ENCODE measurements at regions not wholly inside any gene's neighbourhood (a gene's known extent, or its start where the extent isn't known, plus 50 kb on each side); places are given as distances from the start of the nearest gene placed in this dataset.

DNA sequence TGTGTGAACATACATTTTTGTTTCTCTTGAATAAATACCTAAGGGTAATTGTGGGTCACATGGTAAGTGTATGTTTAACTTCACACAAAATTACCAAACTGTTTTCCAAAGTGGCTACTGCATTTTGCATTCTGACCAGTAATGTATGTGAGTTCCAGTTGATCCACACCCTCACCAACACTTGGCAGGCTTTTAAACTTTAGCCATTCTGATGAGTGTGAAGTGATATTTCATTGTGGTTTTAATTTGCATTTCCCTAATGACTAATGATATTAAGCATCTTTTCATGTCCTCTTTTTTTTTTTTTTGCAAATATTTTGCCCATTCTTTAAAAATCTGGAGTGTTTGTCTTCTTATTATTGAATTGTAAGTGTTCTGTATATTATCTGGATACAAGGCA is 53.5 kb upstream of the MAST4 start:
- H3K23ac ChIP-seq (ENCODE audit: insufficient read length) = no peak overlapping the region
- CTCF ChIA-PET (ENCODE audit: partially characterized antibody) = interaction anchor here (0.6 kb wide), 1 partner anchor 82 kb away, joined by 3 read pairs; no protein-coding TSS in a partner anchor
- TF ChIP-seq TEAD4 (IDR thresholded peaks at IDR 0.05; ENCODE audit: low read depth, low read length) = no peak
- TF ChIP-seq, protein P1, sequence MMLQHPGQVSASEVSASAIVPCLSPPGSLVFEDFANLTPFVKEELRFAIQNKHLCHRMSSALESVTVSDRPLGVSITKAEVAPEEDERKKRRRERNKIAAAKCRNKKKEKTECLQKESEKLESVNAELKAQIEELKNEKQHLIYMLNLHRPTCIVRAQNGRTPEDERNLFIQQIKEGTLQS (IDR thresholded peaks at IDR 0.05; ENCODE audit: insufficient read depth, low read depth, low read length) = no peak
- TF ChIP-seq SP1 (IDR thresholded peaks at IDR 0.05; ENCODE audit: low read depth, low read length) = no peak
- TF ChIP-seq SRF (IDR thresholded peaks at IDR 0.05; ENCODE audit: low read depth, low read length) = no peak
- TF ChIP-seq CTBP2 (IDR thresholded peaks at IDR 0.05; ENCODE audit: borderline replicate concordance, insufficient read depth, insufficient read length, low read length) = no peak
- no peak for TF ChIP-seq KDM5A (IDR thresholded peaks at IDR 0.05; ENCODE audit: low read length)
- TF ChIP-seq ASH2L (IDR thresholded peaks at IDR 0.05; ENCODE audit: low read length) = no peak
- TF ChIP-seq CEBPB (IDR thresholded peaks at IDR 0.05; ENCODE audit: low read depth, low read length) = no peak
- no peak for TF ChIP-seq RNF2 (IDR thresholded peaks at IDR 0.05; ENCODE audit: borderline replicate concordance, low read depth, low read length, missing control alignments, poor library complexity, severe bottlenecking)
- no peak for TF ChIP-seq EZH2 (IDR thresholded peaks at IDR 0.05; ENCODE audit: low read depth, low read length, severe bottlenecking)
- no peak for TF ChIP-seq KDM4A (IDR thresholded peaks at IDR 0.05; ENCODE audit: low read depth, low read length, severe bottlenecking)
- TF ChIP-seq NANOG (IDR thresholded peaks at IDR 0.05; ENCODE audit: insufficient read depth, low read depth, low read length, poor library complexity, severe bottlenecking) = no peak
- TF ChIP-seq SP2 (IDR thresholded peaks at IDR 0.05; ENCODE audit: low read length) = no peak
- TF ChIP-seq JUND (IDR thresholded peaks at IDR 0.05; ENCODE audit: low read length) = no peak
- no peak for TF ChIP-seq RAD21 (IDR thresholded peaks at IDR 0.05 in 1 of 2, conservative IDR thresholded peaks at IDR 0.05 in 1 of 2; ENCODE audit: low read depth in 2 of 2, low read length in 2 of 2)

More for the DNA sequence above, 53.5 kb upstream of the MAST4 start:
- no peaks in the 10 kb centered on the region for H3K27me3 ChIP-seq (replicated peaks in 1 of 4; ENCODE audit: control insufficient read depth in 3 of 4, extremely low read depth in 1 of 4, insufficient read depth in 3 of 4, low read length in 3 of 4)
- H3K4ac ChIP-seq (replicated peaks; ENCODE audit: insufficient read length, low read depth, low read length) = no peak overlapping the region
- H4K20me1 ChIP-seq (replicated peaks in 1 of 2; ENCODE audit: control insufficient read depth in 1 of 2, insufficient read depth in 2 of 2, low read length in 2 of 2) = no peaks in the 10 kb centered on the region
- H3K18ac ChIP-seq (ENCODE audit: extremely low read depth, low read length) = no peak overlapping the region
- no peaks in the 10 kb centered on the region for H3K79me1 ChIP-seq (ENCODE audit: low read depth, low read length)
- H3K79me2 ChIP-seq (ENCODE audit: control insufficient read depth in 1 of 2, insufficient read depth in 2 of 2, low read length in 2 of 2) = no peaks in the 10 kb centered on the region
- H2AK5ac ChIP-seq (ENCODE audit: low read depth, low read length) = no peak overlapping the region
- H3K9ac ChIP-seq (replicated peaks in 1 of 4; ENCODE audit: extremely low read depth in 1 of 4, low read depth in 3 of 4, low read length in 3 of 4) = no peak overlapping the region
- no peaks in the 10 kb centered on the region for H3K36me3 ChIP-seq (ENCODE audit: control insufficient read depth in 2 of 4, insufficient read depth in 4 of 4, low read length in 3 of 4)
- no peak overlapping the region for H2BK120ac ChIP-seq (replicated peaks; ENCODE audit: low read depth, low read length)
- no peak overlapping the region for H2BK20ac ChIP-seq (ENCODE audit: low read length)
- FAIRE-seq = no peak
- no peaks in the 10 kb centered on the region for H3K4me1 ChIP-seq (replicated peaks in 1 of 4; ENCODE audit: control insufficient read depth in 3 of 4, insufficient read depth in 4 of 4, low read length in 3 of 4)
- H3K27ac ChIP-seq (ENCODE audit: low read depth, low read length) = no peak overlapping the region
- H3K4me3 ChIP-seq (ENCODE audit: extremely low read depth in 1 of 4, insufficient read depth in 2 of 4, low read depth in 3 of 4, low read length in 4 of 4) = no peak overlapping the region
- no peak overlapping the region for H3K56ac ChIP-seq (replicated peaks; ENCODE audit: insufficient read length, low read depth, low read length)
- no peak for DNase-seq (ENCODE audit: low read depth in 1 of 2, low spot score in 2 of 2)
- H3K9me3 ChIP-seq (ENCODE audit: insufficient read depth in 2 of 2, low read depth in 1 of 2, low read length in 1 of 2) = peaks cover 0 to 6% of the 10 kb centered on the region in 2 experiments; a peak in 1 of 4 replicates
- H2BK15ac ChIP-seq (ENCODE audit: low read length) = no peak overlapping the region
- no peak overlapping the region for H2BK5ac ChIP-seq (ENCODE audit: low read depth, low read length)
- H2BK12ac ChIP-seq (ENCODE audit: low read depth, low read length) = no peak overlapping the region
- H3K14ac ChIP-seq (ENCODE audit: insufficient read length) = no peak overlapping the region
- no peak overlapping the region for H4K91ac ChIP-seq (replicated peaks; ENCODE audit: insufficient read length, low read length)
- H3K23me2 ChIP-seq (ENCODE audit: low read depth, low read length) = no peaks in the 10 kb centered on the region
- H2AFZ ChIP-seq (ENCODE audit: low read length) = no peak overlapping the region
- H4K8ac ChIP-seq (ENCODE audit: extremely low read depth, insufficient read depth, low read length) = no peak overlapping the region
- POLR2A ChIA-PET (ENCODE audit: partially characterized antibody) = no interaction called here
- no peak overlapping the region for H4K5ac ChIP-seq (ENCODE audit: insufficient read length, low read depth, low read length)
- no peak overlapping the region for H3K4me2 ChIP-seq (ENCODE audit: insufficient read depth in 1 of 2, low read depth in 2 of 2, low read length in 2 of 2)
